AG04450 (cell line): ENCODE measurements at regions not wholly inside any gene's neighbourhood (a gene's known extent, or its start where the extent isn't known, plus 50 kb on each side); places are given as distances from the start of the nearest gene placed in this dataset.

ENCODE experiments used
- CTCF ChIA-PET: fragments of 300-600, 350-600 bp; formaldehyde crosslinking; extraction: SDS; loops from one replicate; lab custom pipeline; 2022; ENCODE audit warnings: antibody characterized with exemption, inconsistent platforms; lab: Charles Lee
- POLR2A ChIA-PET: fragments of 350-600 bp; formaldehyde crosslinking; extraction: SDS; loops from one replicate; lab custom pipeline; 2021; ENCODE audit warnings: antibody characterized with exemption, inconsistent platforms; lab: Yijun Ruan, JAX
- DNase-seq: peaks from one replicate; pipeline ENCODE4 v3.0.0-alpha.2; 2011; ENCODE audit warnings: low read depth, low spot score
- H3K27ac ChIP-seq: one replicate; pipeline ENCODE4 v1.5.1; 2012; ENCODE audit warnings: low read depth, low read length, control low read depth
- H3K27me3 ChIP-seq: one replicate; pipeline ENCODE4 v1.6.0; 2012; ENCODE audit warnings: low read length; ENCODE audit not compliant: control insufficient read depth, insufficient read depth
- H3K4me3 ChIP-seq: 2 replicates; pipeline ENCODE4 v1.5.1; 2011; ENCODE audit warnings: mild to moderate bottlenecking, low read depth, low read length, control low read depth
- H3K9me3 ChIP-seq: 2 replicates; pipeline ENCODE4 v1.5.1; 2012; ENCODE audit warnings: low read length; ENCODE audit not compliant: control insufficient read depth, insufficient read depth
- CTCF ChIP-seq: IDR thresholded peaks from 2 replicates; pipeline ENCODE4 v1.5.1; 2011; ENCODE audit warnings: low read depth, low read length, control low read depth, inconsistent platforms

- H3K27ac ChIP-seq, result no peak overlapping the region
- no peak overlapping the region for H3K4me3 ChIP-seq
- POLR2A ChIA-PET, result no interaction called here
- no peak for TF ChIP-seq CTCF
- no peaks in the 10 kb centered on the region for H3K9me3 ChIP-seq
- no peaks in the 10 kb centered on the region for H3K27me3 ChIP-seq
- CTCF ChIA-PET, result interaction anchor here (2.0 kb wide), 1 partner anchor 320 kb away, joined by 4 read pairs; no protein-coding TSS in a partner anchor
- DNase-seq, result no peak
Observed at GRCh38 chr5:121630402-121630801, 221.3 kb upstream of the FTMT start.

DNA sequence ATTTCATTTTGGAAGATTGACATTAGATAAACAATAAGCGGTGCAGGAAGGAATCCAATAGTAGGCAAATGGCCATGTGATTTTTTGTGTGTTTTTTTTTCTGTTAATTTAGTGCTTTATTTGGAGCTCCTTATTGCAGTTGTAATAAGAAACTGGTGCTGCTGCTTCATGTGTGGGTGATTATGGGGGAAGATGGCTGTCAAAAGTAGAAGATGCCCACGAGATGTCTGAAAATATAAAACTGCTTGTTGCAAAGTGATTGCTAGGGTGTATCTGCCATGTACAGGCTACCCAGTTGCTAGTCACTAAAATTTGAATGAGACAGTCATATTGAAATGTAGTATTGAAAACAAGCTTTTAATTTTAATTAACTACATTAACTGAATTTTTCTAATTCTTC is 216.7 kb upstream of the FTMT start:
- Histone ChIP-seq H3K27ac (no peak overlapping the region), H3K4me3 (no peak overlapping the region), H3K9me3 (no peaks in the 10 kb centered on the region), H3K27me3 (no peaks in the 10 kb centered on the region)
- ChIA-PET CTCF (no interaction called here), POLR2A (no interaction called here)
- DNase-seq, result no peak
- TF ChIP-seq CTCF, result no peak

GRCh38 chr5:121638126-121638525 is 213.6 kb upstream of the FTMT start:
- H3K27ac ChIP-seq, result no peak overlapping the region
- no peaks in the 10 kb centered on the region for H3K9me3 ChIP-seq
- ChIA-PET CTCF (no interaction called here), POLR2A (no interaction called here)
- no peak for DNase-seq
- no peak overlapping the region for H3K4me3 ChIP-seq
- no peaks in the 10 kb centered on the region for H3K27me3 ChIP-seq
- TF ChIP-seq CTCF, result no peak

GRCh38 chr5:121640298-121640697 is 211.4 kb upstream of the FTMT start:
- Histone ChIP-seq H3K27me3 (no peaks in the 10 kb centered on the region), H3K4me3 (no peak overlapping the region), H3K9me3 (no peaks in the 10 kb centered on the region), H3K27ac (no peak overlapping the region)
- no peak for TF ChIP-seq CTCF
- ChIA-PET POLR2A (no interaction called here), CTCF (no interaction called here)
- no peak for DNase-seq

GRCh38 chr5:121658221-121658620 is 193.5 kb upstream of the FTMT start:
- Histone ChIP-seq H3K4me3 (no peak overlapping the region), H3K9me3 (no peaks in the 10 kb centered on the region), H3K27me3 (no peaks in the 10 kb centered on the region), H3K27ac (no peak overlapping the region)
- DNase-seq, result no peak
- POLR2A ChIA-PET, result no interaction called here
- TF ChIP-seq CTCF, result no peak
- CTCF ChIA-PET, result interaction anchor here (0.9 kb wide), 1 partner anchor 292 kb away, joined by 3 read pairs; no protein-coding TSS in a partner anchor
